GM12878 (cell line): ENCODE measurements at regions not wholly inside any gene's neighbourhood (a gene's known extent, or its start where the extent isn't known, plus 50 kb on each side); places are given as distances from the start of the nearest gene placed in this dataset.

Experiments used
- ATAC-seq: fragments of 200-7000 bp; cut with Tn5 transposase; 3 replicates; pipeline ENCODE4 v1.9.1; 2020; ENCODE audit warnings: mild to moderate bottlenecking, moderate library complexity
- BruUV-seq: library from RNA; stranded (reverse); fragments of 400-500 nt; replicated peaks from 2 replicates; lab custom pipeline; 2021; lab: Mats Ljungman, UMichigan
- CTCF ChIA-PET: fragments of 300-600 bp; sonication (Branson Sonifier 250); formaldehyde crosslinking; extraction: SDS; loops from one replicate; lab custom pipeline; 2021; ENCODE audit warnings: inconsistent platforms; lab: Yijun Ruan, JAX
- POLR2A ChIA-PET: fragments of 350-600 bp; formaldehyde crosslinking; extraction: SDS; loops from one replicate; lab custom pipeline; 2021; ENCODE audit warnings: inconsistent platforms; lab: Charles Lee
- RAD21 ChIA-PET: fragments of 300-600 bp; sonication (Branson Sonifier 250); formaldehyde crosslinking; loops from one replicate; lab custom pipeline; 2023; ENCODE audit warnings: antibody characterized with exemption; ENCODE audit not compliant: unreplicated experiment; lab: Charles Lee
- SMC1A ChIA-PET: fragments of 300-600 bp; sonication (Branson Sonifier 250); formaldehyde crosslinking; loops from one replicate; lab custom pipeline; 2023; ENCODE audit not compliant: unreplicated experiment, uncharacterized antibody; lab: Charles Lee
- DNase-seq: peaks from one replicate; pipeline ENCODE4 v3.0.0-alpha.2; 2011; ENCODE audit warnings: low read depth, low spot score
- FAIRE-seq: peaks from 3 replicates; lab custom pipeline; 2011; peaks lifted over from hg19 to GRCh38; lab: Jason Lieb, UNC
- H2AFZ ChIP-seq: 2 replicates; pipeline ENCODE4 v1.6.0; 2011; ENCODE audit warnings: low read depth, low read length, control low read depth; ENCODE audit not compliant: control insufficient read depth
- H3K27ac ChIP-seq: 2 replicates; pipeline ENCODE4 v1.5.1; 2011; ENCODE audit warnings: control low read depth; ENCODE audit not compliant: control insufficient read depth, insufficient read depth
- H3K27me3 ChIP-seq, 2 experiments: replicated peaks in 1 of 2; 2 replicates each; pipeline versions ENCODE4 v1.6.0 to v1.6.1; 2011; ENCODE audit warnings: low read length in 1 of 2; ENCODE audit not compliant: control insufficient read depth in 2 of 2, insufficient read depth in 2 of 2
- H3K36me3 ChIP-seq, 2 experiments: 2 replicates each; pipeline ENCODE4 v1.5.1; 2011; ENCODE audit warnings: low read length in 1 of 2; ENCODE audit not compliant: control insufficient read depth in 2 of 2, insufficient read depth in 2 of 2
- H3K4me1 ChIP-seq: 2 replicates; pipeline ENCODE4 v1.6.1; 2011; ENCODE audit warnings: mild to moderate bottlenecking, low read length, moderate library complexity, mixed read lengths; ENCODE audit not compliant: control insufficient read depth, insufficient read depth
- H3K4me2 ChIP-seq: 2 replicates; pipeline ENCODE4 v1.6.0; 2011; ENCODE audit warnings: control low read depth; ENCODE audit not compliant: control insufficient read depth, insufficient read depth
- H3K4me3 ChIP-seq: fragments of 200-600 bp; sonication (generic); 2 replicates; pipeline ENCODE4 v1.5.1; 2016
- H3K79me2 ChIP-seq: 2 replicates; pipeline ENCODE4 v1.6.0; 2011; ENCODE audit warnings: low read length; ENCODE audit not compliant: control insufficient read depth, insufficient read depth
- H3K9ac ChIP-seq: 2 replicates; pipeline ENCODE4 v1.8.0; 2011; ENCODE audit warnings: low read length, control low read depth, mixed read lengths; ENCODE audit not compliant: control insufficient read depth, insufficient read depth
- H3K9me3 ChIP-seq: replicated peaks from 3 replicates; pipeline ENCODE4 v1.5.1; 2011; ENCODE audit warnings: mild to moderate bottlenecking, low read length; ENCODE audit not compliant: control insufficient read depth, insufficient read depth
- H4K20me1 ChIP-seq: 2 replicates; pipeline ENCODE4 v1.6.0; 2011; ENCODE audit not compliant: control insufficient read depth, insufficient read depth
- ASH2L ChIP-seq: fragments of 300-600, 200-600 bp; sonication (generic); IDR thresholded peaks from 2 replicates; pipeline ENCODE4 v1.6.1; 2017; ENCODE audit warnings: low read depth, mild to moderate bottlenecking, borderline replicate concordance
- ATF2 ChIP-seq: IDR thresholded peaks from 2 replicates; pipeline ENCODE4 v1.6.1; 2012; ENCODE audit warnings: low read length, inconsistent platforms
- CEBPB ChIP-seq, 2 experiments: fragments of 150-350 bp in 1 of 2; IDR thresholded peaks; 2 replicates each; pipeline ENCODE4 v1.6.1; 2012 to 2014; ENCODE audit warnings: low read depth in 2 of 2, low read length in 2 of 2, borderline replicate concordance in 1 of 2, inconsistent platforms in 1 of 2
- CREM ChIP-seq: IDR thresholded peaks from 2 replicates; pipeline ENCODE4 v1.6.1; 2014; ENCODE audit warnings: antibody characterized with exemption, low read depth
- E2F8 ChIP-seq: fragments of 450-650 bp; IDR thresholded peaks from 2 replicates; pipeline ENCODE4 v1.6.1; 2018; ENCODE audit warnings: mild to moderate bottlenecking, low read depth, moderate library complexity; ENCODE audit not compliant: partially characterized antibody
- FOXK2 ChIP-seq: fragments of 450-650 bp; IDR thresholded peaks from 2 replicates; pipeline ENCODE4 v1.6.1; 2017; ENCODE audit warnings: mild to moderate bottlenecking, moderate library complexity
- FOXM1 ChIP-seq: IDR thresholded peaks from 2 replicates; pipeline ENCODE4 v1.6.1; 2012; ENCODE audit warnings: low read depth, mild to moderate bottlenecking, inconsistent platforms, low read length, moderate library complexity
- NFYB ChIP-seq: IDR thresholded peaks from 2 replicates; pipeline ENCODE4 v1.6.1; 2011; ENCODE audit warnings: low read depth, mild to moderate bottlenecking, low read length, improper control_type of control experiment, moderate library complexity; ENCODE audit not compliant: insufficient read depth
- PKNOX1 ChIP-seq: fragments of 450-650 bp; IDR thresholded peaks from 2 replicates; pipeline ENCODE4 v1.6.1; 2016; ENCODE audit warnings: mild to moderate bottlenecking
- RUNX3 ChIP-seq: IDR thresholded peaks from 2 replicates; pipeline ENCODE4 v1.6.1; 2012; ENCODE audit warnings: low read length, inconsistent platforms
- TARDBP ChIP-seq: IDR thresholded peaks from 2 replicates; pipeline ENCODE4 v1.6.1; 2016; ENCODE audit warnings: borderline replicate concordance
- TBL1XR1 ChIP-seq: IDR thresholded peaks from 2 replicates; pipeline ENCODE4 v1.6.1; 2012; ENCODE audit warnings: low read depth, low read length, improper control_type of control experiment
- YY1 ChIP-seq: IDR thresholded peaks from 2 replicates; pipeline ENCODE4 v1.6.1; 2011; ENCODE audit warnings: low read depth, mild to moderate bottlenecking, low read length
- ZBED1 ChIP-seq: IDR thresholded peaks from 2 replicates; pipeline ENCODE4 v1.6.1; 2016; ENCODE audit warnings: borderline replicate concordance
- ZBTB4 ChIP-seq: fragments of 450-650 bp; formaldehyde crosslinking; IDR thresholded peaks from 2 replicates; pipeline ENCODE4 v1.4.0; 2022; ENCODE audit warnings: mild to moderate bottlenecking, moderate library complexity
- ZZZ3 ChIP-seq: IDR thresholded peaks from 2 replicates; pipeline ENCODE4 v1.6.1; 2011; ENCODE audit warnings: low read depth; ENCODE audit not compliant: control insufficient read depth, insufficient read length
- WGBS: methylation state at CpG from one replicate; pipeline ENCODE4 v1.1.6; 2016; ENCODE audit warnings: low lambda C conversion rate; ENCODE audit not compliant: insufficient replicate concordance, insufficient coverage; ENCODE audit errors: missing lambda C conversion rate; 5-methylcytosine and 5-hydroxymethylcytosine counted together
- in situ Hi-C: fragments of 300-500 bp; cut with MboI; formaldehyde crosslinking; loops from 9 replicates; pipeline ENCODE4 v1.14.3; 2018; ENCODE audit warnings: mixed read lengths
- intact Hi-C: fragments of 100-400 bp; cut with micrococcal nuclease; formaldehyde crosslinking; loops from one replicate; pipeline ENCODE4 v1.14.2; 2022; ENCODE audit not compliant: unreplicated experiment

- Histone ChIP-seq H3K4me1 (no peaks in the 10 kb centered on the region), H3K9me3 (no peaks in the 10 kb centered on the region), H3K9ac (no peak overlapping the region), H3K27ac (no peak overlapping the region), H3K79me2 (no peaks in the 10 kb centered on the region), H3K36me3 (no peaks in the 10 kb centered on the region), H2AFZ (no peak overlapping the region), H3K4me3 (no peak overlapping the region), H4K20me1 (no peaks in the 10 kb centered on the region), H3K4me2 (no peak overlapping the region), H3K27me3 (no peaks in the 10 kb centered on the region)
- SMC1A ChIA-PET, result no interaction called here
- BruUV-seq, result no TSS peak
- CTCF ChIA-PET, result no interaction called here
- in situ Hi-C loops (no loop called here), intact Hi-C loops (no loop called here)
- RAD21 ChIA-PET, result no interaction called here
- WGBS, result 0% methylated on average over 1 of the region's 1 CpG
- POLR2A ChIA-PET, result no interaction called here
- DNase-seq (no peak), ATAC-seq (no peak), FAIRE-seq (no peak)
- TF ChIP-seq NFYB (no peak), ASH2L (no peak), RUNX3 (no peak), TARDBP (no peak), TBL1XR1 (no peak), FOXK2 (no peak), CEBPB (IDR thresholded peaks at IDR 0.05; ENCODE audit: borderline replicate concordance in 1 of 2, low read depth in 2 of 2, low read length in 2 of 2) (no peak), ZBED1 (no peak), YY1 (no peak), ZBTB4 (CRISPR knock-in tag) (no peak), CREM (no peak), FOXM1 (no peak), ATF2 (no peak), E2F8 (no peak), ZZZ3 (no peak), PKNOX1 (no peak)
Observed at GRCh38 chr12:58567189-58567588, 353.1 kb downstream of the LRIG3 start.
